ENCODE measurements at regions not wholly inside any gene's neighbourhood (a gene's known extent, or its start where the extent isn't known, plus 50 kb on each side); places are given as distances from the start of the nearest gene placed in this dataset.
"Not testable (repeated sequence)": the region's sequence is repeated elsewhere in the genome, so short reads cannot be mapped to it uniquely, and the experiment has no call there.

DNA sequence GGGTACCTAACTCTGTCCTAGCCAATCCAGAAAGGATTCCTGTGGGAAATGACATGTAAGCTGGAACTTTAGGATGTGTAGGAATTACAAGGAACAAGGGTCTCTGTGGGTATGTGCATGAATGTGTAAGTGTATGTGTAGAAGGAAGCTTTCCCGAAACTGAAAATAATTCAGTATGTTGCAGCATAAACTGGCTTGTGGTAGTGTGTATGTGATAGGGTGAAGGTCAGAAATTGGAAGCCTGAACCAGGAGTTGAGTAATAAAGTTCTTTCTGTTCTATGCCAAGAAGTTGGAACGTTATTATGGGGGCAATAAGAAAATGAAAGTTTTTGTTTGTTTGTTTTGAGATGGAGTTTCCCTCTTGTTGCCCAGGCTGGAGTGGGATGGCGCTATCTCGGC lies 323.1 kb upstream of the KITLG start:
- no peak overlapping the region for H3K27ac ChIP-seq (ENCODE audit: low read depth, low read length)

DNA sequence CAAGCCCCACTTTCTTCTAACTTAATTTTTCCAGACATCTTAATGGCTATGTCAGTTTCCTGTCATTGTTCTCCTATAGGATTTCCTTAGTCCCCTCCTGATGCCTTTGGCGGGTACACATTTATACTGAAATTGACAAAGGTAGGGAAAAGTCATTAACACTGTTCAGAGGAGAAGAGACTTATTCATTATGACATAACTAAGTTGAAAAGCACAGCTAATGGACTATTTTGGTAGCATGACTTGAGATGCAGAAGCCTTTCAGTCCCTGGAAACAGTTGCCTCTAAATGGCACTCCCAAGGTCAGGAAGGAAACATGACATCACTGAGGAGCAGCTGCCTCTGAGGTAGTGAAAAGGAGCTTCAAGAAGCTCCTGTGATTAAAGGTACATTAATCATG lies 317.5 kb upstream of the KITLG start:
- no peaks in the 10 kb centered on the region for H3K9me3 ChIP-seq (ENCODE audit: control insufficient read depth, insufficient read depth, low read length)
- H3K4me3 ChIP-seq (ENCODE audit: low read depth, low read length): no peak overlapping the region
- no peaks in the 10 kb centered on the region; the same call in 1 of the 2 replicates for H3K4me1 ChIP-seq (ENCODE audit: control insufficient read depth, insufficient read depth, low read length)
- H3K27me3 ChIP-seq (ENCODE audit: control insufficient read depth, insufficient read depth, low read length): no peaks in the 10 kb centered on the region
- no peaks in the 10 kb centered on the region for H3K36me3 ChIP-seq (ENCODE audit: control insufficient read depth, insufficient read depth, low read length)
- H3K27ac ChIP-seq (ENCODE audit: low read depth, low read length): no peak overlapping the region
- H3K9ac ChIP-seq (ENCODE audit: low read depth, low read length): no peak overlapping the region

More for the DNA sequence above, 323.1 kb upstream of the KITLG start:
- H3K4me3 ChIP-seq (ENCODE audit: low read depth, low read length): no peak overlapping the region
- no peaks in the 10 kb centered on the region for H3K36me3 ChIP-seq (ENCODE audit: control insufficient read depth, insufficient read depth, low read length)
- no peaks in the 10 kb centered on the region for H3K27me3 ChIP-seq (ENCODE audit: control insufficient read depth, insufficient read depth, low read length)
- no peaks in the 10 kb centered on the region for H3K9me3 ChIP-seq (ENCODE audit: control insufficient read depth, insufficient read depth, low read length)
- H3K9ac ChIP-seq (ENCODE audit: low read depth, low read length): no peak overlapping the region
- H3K4me1 ChIP-seq (ENCODE audit: control insufficient read depth, insufficient read depth, low read length): no peaks in the 10 kb centered on the region

DNA sequence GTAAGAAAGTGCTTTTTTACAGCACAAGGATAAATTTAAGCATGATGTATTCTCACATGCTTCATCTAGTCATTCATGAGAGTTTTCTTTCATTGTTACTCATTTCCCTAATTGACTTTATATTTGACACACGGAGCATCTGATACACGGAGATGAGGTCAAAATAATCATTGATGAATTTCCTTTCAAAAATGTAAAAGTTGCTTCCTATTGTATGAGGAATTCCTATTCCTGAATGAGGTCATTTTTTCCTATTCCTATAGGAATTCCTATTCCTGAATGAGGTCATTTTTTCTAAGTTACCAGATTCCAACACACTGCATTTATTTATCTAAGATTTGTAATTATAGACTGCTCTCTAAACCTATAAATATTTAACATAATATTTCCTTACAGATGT lies 316.7 kb upstream of the KITLG start:
- Histone ChIP-seq H3K4me3 (ENCODE audit: low read depth, low read length) (no peak overlapping the region), H3K27ac (ENCODE audit: low read depth, low read length) (no peak overlapping the region), H3K27me3 (ENCODE audit: control insufficient read depth, insufficient read depth, low read length) (no peaks in the 10 kb centered on the region), H3K9me3 (ENCODE audit: control insufficient read depth, insufficient read depth, low read length) (no peaks in the 10 kb centered on the region), H3K9ac (ENCODE audit: low read depth, low read length) (no peak overlapping the region), H3K4me1 (ENCODE audit: control insufficient read depth, insufficient read depth, low read length) (no peaks in the 10 kb centered on the region; the same call in 1 of the 2 replicates), H3K36me3 (ENCODE audit: control insufficient read depth, insufficient read depth, low read length) (no peaks in the 10 kb centered on the region)

DNA sequence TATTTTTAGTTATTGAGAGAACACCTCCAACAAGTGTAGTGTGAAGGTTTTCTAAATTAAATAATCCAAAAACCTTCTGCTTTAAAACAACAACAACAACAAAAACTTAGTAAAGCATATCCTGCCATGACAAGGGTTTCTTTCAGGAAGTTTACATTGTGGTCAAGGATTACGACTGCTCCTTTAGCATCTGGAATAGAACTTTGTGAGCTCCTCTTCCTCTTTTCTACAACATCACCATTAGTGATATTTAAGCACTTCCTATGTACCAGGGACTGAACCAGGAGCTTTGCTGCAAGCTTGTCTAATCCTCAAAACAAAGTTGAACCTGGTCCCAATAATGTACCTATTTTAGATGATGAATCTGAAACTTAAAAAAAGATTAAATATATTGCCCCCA lies 315.4 kb upstream of the KITLG start:
- no peaks in the 10 kb centered on the region for H3K27me3 ChIP-seq (ENCODE audit: control insufficient read depth, insufficient read depth, low read length)
- no peak overlapping the region for H3K4me3 ChIP-seq (ENCODE audit: low read depth, low read length)
- H3K4me1 ChIP-seq (ENCODE audit: control insufficient read depth, insufficient read depth, low read length): no peaks in the 10 kb centered on the region; the same call in 1 of the 2 replicates
- no peak overlapping the region for H3K9ac ChIP-seq (ENCODE audit: low read depth, low read length)
- no peaks in the 10 kb centered on the region for H3K36me3 ChIP-seq (ENCODE audit: control insufficient read depth, insufficient read depth, low read length)
- no peak overlapping the region for H3K27ac ChIP-seq (ENCODE audit: low read depth, low read length)
- no peaks in the 10 kb centered on the region for H3K9me3 ChIP-seq (ENCODE audit: control insufficient read depth, insufficient read depth, low read length)

DNA sequence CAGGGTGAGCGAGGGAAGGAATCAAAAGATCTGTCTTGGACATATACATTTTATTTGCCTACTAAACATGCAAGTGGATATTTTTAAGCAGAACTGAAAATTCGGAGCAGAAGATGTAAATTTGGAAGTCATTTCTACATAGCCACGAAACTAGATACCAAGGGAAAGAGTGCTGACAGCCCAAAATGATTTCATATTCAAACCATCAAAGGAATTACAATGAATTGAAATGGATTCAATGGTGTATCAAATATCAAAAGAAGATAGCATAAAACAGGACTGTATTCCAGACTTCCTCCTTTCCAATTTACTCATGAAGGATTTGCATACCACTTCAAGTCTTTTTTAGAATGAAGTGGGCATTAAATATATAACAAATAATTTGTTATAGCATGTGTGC lies 313.5 kb upstream of the KITLG start:
- Histone ChIP-seq H3K9me3 (ENCODE audit: control insufficient read depth, insufficient read depth, low read length) (no peaks in the 10 kb centered on the region), H3K27ac (ENCODE audit: low read depth, low read length) (no peak overlapping the region), H3K36me3 (ENCODE audit: control insufficient read depth, insufficient read depth, low read length) (no peaks in the 10 kb centered on the region), H3K9ac (ENCODE audit: low read depth, low read length) (no peak overlapping the region), H3K4me3 (ENCODE audit: low read depth, low read length) (no peak overlapping the region), H3K4me1 (ENCODE audit: control insufficient read depth, insufficient read depth, low read length) (no peaks in the 10 kb centered on the region; the same call in 1 of the 2 replicates), H3K27me3 (ENCODE audit: control insufficient read depth, insufficient read depth, low read length) (no peaks in the 10 kb centered on the region)

DNA sequence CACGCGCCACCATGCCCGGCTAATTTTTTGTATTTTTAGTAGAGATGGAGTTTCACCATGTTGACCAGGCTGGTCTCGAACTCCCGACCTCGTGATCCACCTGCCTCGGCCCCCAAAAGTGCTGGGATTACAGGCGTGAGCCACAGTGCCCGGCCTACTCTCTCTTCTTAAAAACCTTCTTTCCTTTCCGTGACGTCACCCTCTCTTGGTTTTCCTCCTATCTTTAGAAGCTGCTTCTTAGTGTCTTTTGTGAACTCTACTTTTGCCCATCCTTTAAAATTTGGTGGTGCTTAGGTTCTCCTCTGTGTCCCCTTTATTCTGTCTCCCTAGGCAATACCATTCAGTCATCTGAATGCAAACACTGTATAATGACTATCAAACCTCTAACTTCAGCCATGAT lies 311.2 kb upstream of the KITLG start:
- H3K4me3 ChIP-seq (ENCODE audit: low read depth, low read length); H3K27ac ChIP-seq (ENCODE audit: low read depth, low read length); H3K9ac ChIP-seq (ENCODE audit: low read depth, low read length); H3K4me1 ChIP-seq (ENCODE audit: control insufficient read depth, insufficient read depth, low read length); H3K36me3 ChIP-seq (ENCODE audit: control insufficient read depth, insufficient read depth, low read length); H3K27me3 ChIP-seq (ENCODE audit: control insufficient read depth, insufficient read depth, low read length); H3K9me3 ChIP-seq (ENCODE audit: control insufficient read depth, insufficient read depth, low read length): not testable (repeated sequence)

DNA sequence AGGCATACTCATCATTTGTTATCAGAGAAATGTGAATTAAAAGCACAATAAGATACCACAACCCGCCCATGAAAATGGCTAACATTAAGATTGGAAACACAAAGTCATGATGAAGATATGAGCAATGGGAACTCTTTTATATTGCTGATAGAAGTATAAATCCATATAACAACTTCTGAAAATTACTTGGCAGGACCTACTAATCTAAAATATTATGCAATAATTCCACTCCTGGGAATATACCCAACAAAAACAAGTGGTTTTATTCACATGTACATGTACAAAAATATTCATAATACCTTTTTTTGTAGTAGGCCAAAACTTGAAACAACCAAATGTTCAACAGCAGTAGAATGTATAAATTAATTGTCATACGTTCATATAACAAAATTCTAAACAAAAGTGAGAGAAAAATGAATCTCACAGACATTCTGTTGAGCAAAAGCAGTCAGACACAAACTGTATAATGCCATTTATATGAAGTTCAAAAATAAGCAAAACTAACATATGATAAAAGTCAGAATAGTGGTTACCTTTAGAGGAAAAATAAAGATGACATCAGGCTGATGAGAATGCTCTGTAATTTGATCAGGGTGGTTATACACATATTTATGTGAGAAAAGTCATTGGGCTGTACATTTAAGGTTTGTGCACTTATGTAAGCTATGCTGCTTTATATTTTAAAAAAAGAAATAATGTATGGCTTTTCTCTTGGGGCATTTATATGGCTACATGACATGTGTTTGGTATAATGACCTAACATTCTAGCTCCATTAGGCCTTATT lies 309.2 kb upstream of the KITLG start:
- no peaks in the 10 kb centered on the region; the same call in 1 of the 2 replicates for H3K4me1 ChIP-seq (ENCODE audit: control insufficient read depth, insufficient read depth, low read length)
- no peaks in the 10 kb centered on the region for H3K36me3 ChIP-seq (ENCODE audit: control insufficient read depth, insufficient read depth, low read length)
- no peak overlapping the region for H3K27ac ChIP-seq (ENCODE audit: low read depth, low read length)
- no peak overlapping the region for H3K9ac ChIP-seq (ENCODE audit: low read depth, low read length)
- no peaks in the 10 kb centered on the region for H3K9me3 ChIP-seq (ENCODE audit: control insufficient read depth, insufficient read depth, low read length)
- no peak overlapping the region for H3K4me3 ChIP-seq (ENCODE audit: low read depth, low read length)
- H3K27me3 ChIP-seq (ENCODE audit: control insufficient read depth, insufficient read depth, low read length): no peaks in the 10 kb centered on the region

DNA sequence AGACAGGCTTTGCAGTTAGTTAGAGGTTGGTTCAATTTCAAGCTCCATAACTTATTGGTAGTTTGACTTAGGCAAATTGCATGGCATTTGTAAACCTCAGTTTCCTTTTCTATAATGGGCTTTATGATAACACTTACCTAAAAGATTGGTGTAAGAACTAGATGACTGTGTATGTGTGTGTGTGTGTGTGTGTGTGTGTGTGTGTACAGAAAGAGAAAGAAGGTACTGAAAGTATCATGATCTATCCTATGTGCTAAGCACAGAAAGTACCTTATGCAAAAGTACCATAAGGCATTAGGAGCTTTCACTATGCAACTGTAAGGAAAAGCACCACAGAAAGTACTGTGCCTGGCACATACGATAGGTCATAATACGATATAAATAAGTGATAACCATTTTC lies 304.3 kb upstream of the KITLG start:
- Histone ChIP-seq H3K9me3 (ENCODE audit: control insufficient read depth, insufficient read depth, low read length) (no peaks in the 10 kb centered on the region), H3K27ac (ENCODE audit: low read depth, low read length) (no peak overlapping the region), H3K9ac (ENCODE audit: low read depth, low read length) (no peak overlapping the region), H3K27me3 (ENCODE audit: control insufficient read depth, insufficient read depth, low read length) (no peaks in the 10 kb centered on the region), H3K4me1 (ENCODE audit: control insufficient read depth, insufficient read depth, low read length) (no peaks in the 10 kb centered on the region), H3K4me3 (ENCODE audit: low read depth, low read length) (no peak overlapping the region), H3K36me3 (ENCODE audit: control insufficient read depth, insufficient read depth, low read length) (no peaks in the 10 kb centered on the region)

GRCh38 chr12:88882662-88883061 lies 302.4 kb upstream of the KITLG start:
- Histone ChIP-seq H3K27me3 (ENCODE audit: control insufficient read depth, insufficient read depth, low read length) (no peaks in the 10 kb centered on the region), H3K27ac (ENCODE audit: low read depth, low read length) (no peak overlapping the region), H3K9ac (ENCODE audit: low read depth, low read length) (no peak overlapping the region), H3K9me3 (ENCODE audit: control insufficient read depth, insufficient read depth, low read length) (no peaks in the 10 kb centered on the region), H3K4me3 (ENCODE audit: low read depth, low read length) (no peak overlapping the region), H3K36me3 (ENCODE audit: control insufficient read depth, insufficient read depth, low read length) (no peaks in the 10 kb centered on the region), H3K4me1 (ENCODE audit: control insufficient read depth, insufficient read depth, low read length) (no peaks in the 10 kb centered on the region)

- H3K27me3 ChIP-seq (ENCODE audit: control insufficient read depth, insufficient read depth, low read length): no peaks in the 10 kb centered on the region
These were observed 299.8 kb upstream of the KITLG start for GRCh38 chr12:88880051-88880450.

DNA sequence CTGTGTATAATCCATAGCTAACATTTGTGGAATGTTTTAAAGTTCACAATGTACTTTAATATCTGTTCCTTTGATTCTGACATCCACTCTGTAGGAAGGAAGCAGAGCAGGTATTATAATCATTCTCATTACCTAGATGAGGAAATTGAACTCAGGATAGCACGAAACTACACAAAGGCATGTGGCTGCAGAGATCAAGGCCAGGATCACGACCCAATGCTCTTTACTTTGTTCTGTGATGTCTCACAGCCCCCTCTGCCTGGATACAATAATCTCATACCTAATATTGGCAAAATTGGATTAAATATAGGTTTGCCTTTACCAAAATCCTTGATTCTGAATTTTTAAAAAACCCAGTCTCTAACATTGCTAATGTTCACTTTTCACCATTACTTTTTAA lies 298.0 kb upstream of the KITLG start:
- no peak overlapping the region for H3K4me3 ChIP-seq (ENCODE audit: low read depth, low read length)

More at GRCh38 chr12:88880051-88880450, 299.8 kb upstream of the KITLG start:
- Histone ChIP-seq H3K4me1 (ENCODE audit: control insufficient read depth, insufficient read depth, low read length) (no peaks in the 10 kb centered on the region), H3K9ac (ENCODE audit: low read depth, low read length) (no peak overlapping the region), H3K9me3 (ENCODE audit: control insufficient read depth, insufficient read depth, low read length) (no peaks in the 10 kb centered on the region), H3K36me3 (ENCODE audit: control insufficient read depth, insufficient read depth, low read length) (no peaks in the 10 kb centered on the region), H3K4me3 (ENCODE audit: low read depth, low read length) (no peak overlapping the region), H3K27ac (ENCODE audit: low read depth, low read length) (no peak overlapping the region)

More for the DNA sequence above, 298.0 kb upstream of the KITLG start:
- Histone ChIP-seq H3K27me3 (ENCODE audit: control insufficient read depth, insufficient read depth, low read length) (no peaks in the 10 kb centered on the region), H3K27ac (ENCODE audit: low read depth, low read length) (no peak overlapping the region), H3K9me3 (ENCODE audit: control insufficient read depth, insufficient read depth, low read length) (no peaks in the 10 kb centered on the region), H3K36me3 (ENCODE audit: control insufficient read depth, insufficient read depth, low read length) (no peaks in the 10 kb centered on the region), H3K9ac (ENCODE audit: low read depth, low read length) (no peak overlapping the region), H3K4me1 (ENCODE audit: control insufficient read depth, insufficient read depth, low read length) (0 out of 2 replicates have a peak, but pooled peaks cover 2% of the 10 kb centered on the region)
